ENCODE measurements at regions not wholly inside any gene's neighbourhood (a gene's known extent, or its start where the extent isn't known, plus 50 kb on each side); places are given as distances from the start of the nearest gene placed in this dataset.

- ATAC-seq (no peak), FAIRE-seq (no peak), DNase-seq (ENCODE audit: low spot score) (no peak)
- no peaks in the 10 kb centered on the region for H4K20me1 ChIP-seq (ENCODE audit: insufficient read depth, low read length)
- H3K4me3 ChIP-seq (replicated peaks in 1 of 3; ENCODE audit: insufficient read depth in 1 of 3, low read depth in 2 of 3, low read length in 3 of 3), result no peak overlapping the region
- no peak overlapping the region for H3K9ac ChIP-seq (ENCODE audit: insufficient read depth, low read depth, low read length)
- H3K4me1 ChIP-seq (ENCODE audit: insufficient read depth, low read length), result peaks cover 12% of the 10 kb centered on the region
- in situ Hi-C loops (cut with HindIII; ENCODE audit: extremely low pct_ligation_motif_present, low pct_unique_long_range_greater_than_20kb), result no loop called here
- H3K27ac ChIP-seq (ENCODE audit: extremely low read length, insufficient read depth, low read length), result no peak overlapping the region
- no peak overlapping the region for H3K4me2 ChIP-seq (ENCODE audit: low read depth, low read length)
- TF ChIP-seq POGZ (CRISPR knock-in tag; IDR thresholded peaks at IDR 0.05) (no peak), SP4 (CRISPR knock-in tag; IDR thresholded peaks at IDR 0.05) (no peak), MBD4 (IDR thresholded peaks at IDR 0.05; ENCODE audit: borderline replicate concordance, low read length) (no peak), ERF (CRISPR knock-in tag; IDR thresholded peaks at IDR 0.05) (no peak), CCAR2 (optimal IDR thresholded peaks at IDR 0.05; ENCODE audit: low read depth, low read length) (no peak)
- no peak overlapping the region for H2AFZ ChIP-seq (ENCODE audit: low read length)
- H3K36me3 ChIP-seq (replicated peaks in 1 of 2; ENCODE audit: control insufficient read depth in 1 of 2, insufficient read depth in 2 of 2, low read length in 2 of 2), result no peaks in the 10 kb centered on the region
- no TSS peak for BruUV-seq (replicated peaks)
- WGBS (ENCODE audit: low lambda C conversion rate), result 78% methylated on average over 3 of the region's 3 CpGs
- H3K27me3 ChIP-seq (ENCODE audit: control insufficient read depth in 1 of 2, insufficient read depth in 2 of 2, low read length in 2 of 2), result no peaks in the 10 kb centered on the region
- intact Hi-C loops (cut with micrococcal nuclease; ENCODE audit: unreplicated experiment), result no loop called here
- POLR2A ChIA-PET, result no interaction called here
- no peaks in the 10 kb centered on the region for H3K9me3 ChIP-seq (ENCODE audit: low read length)
- CTCF ChIA-PET (ENCODE audit: low intra/inter-chr PET ratio, low total read pairs), result no interaction called here
- no peaks in the 10 kb centered on the region for H3K79me2 ChIP-seq (ENCODE audit: insufficient read depth, low read length)
Observed at GRCh38 chr12:107513636-107514400, 171.8 kb upstream of the PWP1 start.

- peaks cover 12% of the 10 kb centered on the region for H3K4me1 ChIP-seq (ENCODE audit: insufficient read depth, low read length)
- DNase-seq (ENCODE audit: low spot score), result peak; percentile 46
- H2AFZ ChIP-seq (ENCODE audit: low read length), result no peak overlapping the region
- WGBS (ENCODE audit: low lambda C conversion rate), result 37% methylated on average over 7 of the region's 7 CpGs
- H3K27ac ChIP-seq (ENCODE audit: extremely low read length, insufficient read depth, low read length), result no peak overlapping the region
- H3K4me3 ChIP-seq (replicated peaks in 1 of 3; ENCODE audit: insufficient read depth in 1 of 3, low read depth in 2 of 3, low read length in 3 of 3), result no peak overlapping the region
- H3K79me2 ChIP-seq (ENCODE audit: insufficient read depth, low read length), result no peaks in the 10 kb centered on the region
- intact Hi-C loops (cut with micrococcal nuclease; ENCODE audit: unreplicated experiment) (no loop called here), in situ Hi-C loops (cut with HindIII; ENCODE audit: extremely low pct_ligation_motif_present, low pct_unique_long_range_greater_than_20kb) (no loop called here)
- POLR2A ChIA-PET, result no interaction called here
- no TSS peak for BruUV-seq (replicated peaks)
- no peaks in the 10 kb centered on the region for H3K9me3 ChIP-seq (ENCODE audit: low read length)
- CTCF ChIA-PET (ENCODE audit: low intra/inter-chr PET ratio, low total read pairs), result no interaction called here
- no peak overlapping the region for H3K9ac ChIP-seq (ENCODE audit: insufficient read depth, low read depth, low read length)
- no peaks in the 10 kb centered on the region for H3K27me3 ChIP-seq (ENCODE audit: control insufficient read depth in 1 of 2, insufficient read depth in 2 of 2, low read length in 2 of 2)
- FAIRE-seq, result peak; percentile 8
- H4K20me1 ChIP-seq (ENCODE audit: insufficient read depth, low read length), result no peaks in the 10 kb centered on the region
- ATAC-seq, result peak; percentile 34; the same call in 1 of the 3 replicates
- no peaks in the 10 kb centered on the region for H3K36me3 ChIP-seq (replicated peaks in 1 of 2; ENCODE audit: control insufficient read depth in 1 of 2, insufficient read depth in 2 of 2, low read length in 2 of 2)
- no peak overlapping the region; the same call in 1 of the 2 replicates for H3K4me2 ChIP-seq (ENCODE audit: low read depth, low read length)
- TF ChIP-seq TEAD2 (CRISPR knock-in tag; IDR thresholded peaks at IDR 0.05) (no peak), MATR3 (CRISPR knock-in tag; IDR thresholded peaks at IDR 0.05) (no peak), ZFP91 (CRISPR knock-in tag; IDR thresholded peaks at IDR 0.05; ENCODE audit: borderline replicate concordance) (no peak), EP300 (IDR thresholded peaks at IDR 0.05; ENCODE audit: low read depth in 2 of 2, low read length in 2 of 2) (peak in 1 of 2 experiments; percentile 44; a peak in 1 of 4 replicates), EP300 (CRISPR knock-in tag; IDR thresholded peaks at IDR 0.05; ENCODE audit: borderline replicate concordance) (no peak), CBX2 (IDR thresholded peaks at IDR 0.05; ENCODE audit: low read depth, low read length) (no peak), CBX2 (CRISPR knock-in tag; IDR thresholded peaks at IDR 0.05; ENCODE audit: low read depth) (no peak), ZNF121 (CRISPR knock-in tag; IDR thresholded peaks at IDR 0.05) (no peak), SOX6 (IDR thresholded peaks at IDR 0.05) (no peak), SOX6 (CRISPR knock-in tag; IDR thresholded peaks at IDR 0.05) (0 out of 2 replicates have a peak, but pooled peaks have one; percentile 36), CEBPB (IDR thresholded peaks at IDR 0.05; ENCODE audit: borderline replicate concordance, low read depth, low read length) (peak; percentile 95), FOSL2 (CRISPR knock-in tag; IDR thresholded peaks at IDR 0.05) (peak; percentile 69; the same call in 1 of the 2 replicates), HOXA5 (CRISPR knock-in tag; IDR thresholded peaks at IDR 0.05) (no peak), ZMYM3 (CRISPR knock-in tag; IDR thresholded peaks at IDR 0.05) (peak; percentile 40; the same call in 1 of the 2 replicates), ZC3H13 (CRISPR knock-in tag; IDR thresholded peaks at IDR 0.05) (no peak)
Observed at GRCh38 chr12:107514887-107515445, 170.6 kb upstream of the PWP1 start.
